Neural progenitor cell (in vitro differentiated cells): ENCODE measurements at regions not wholly inside any gene's neighbourhood (a gene's known extent, or its start where the extent isn't known, plus 50 kb on each side); places are given as distances from the start of the nearest gene placed in this dataset.

Experiments
- CTCF ChIP-seq: fragments of 200-600 bp; sonication (generic); IDR thresholded peaks from 2 replicates; pipeline ENCODE4 v1.5.1; 2017; ENCODE audit warnings: antibody characterized with exemption, mild to moderate bottlenecking
- EZH2 ChIP-seq: fragments of 200-600 bp; sonication (generic); IDR thresholded peaks from 2 replicates; pipeline ENCODE4 v1.6.1; 2017; ENCODE audit warnings: antibody characterized with exemption, mild to moderate bottlenecking, moderate library complexity
- EZH2phosphoT487 ChIP-seq: fragments of 200-600 bp; sonication (generic); IDR thresholded peaks from 2 replicates; pipeline ENCODE4 v1.6.1; 2017; ENCODE audit warnings: antibody characterized with exemption

GRCh38 chr7:17185690-17186070 lies 112.8 kb upstream of the AHR start:
- TF ChIP-seq CTCF (no peak), EZH2 (no peak), EZH2phosphoT487 (no peak)
